ENCODE measurements at regions not wholly inside any gene's neighbourhood (a gene's known extent, or its start where the extent isn't known, plus 50 kb on each side); places are given as distances from the start of the nearest gene placed in this dataset.

GRCh38 chr12:4024701-4025100 is 151.5 kb upstream of the PARP11 start:
- Mint-ChIP-seq H3K4me3 (ENCODE audit: unreplicated experiment) (no peak overlapping the region), H3K9me3 (ENCODE audit: unreplicated experiment) (no peaks in the 10 kb centered on the region), H3K27me3 (ENCODE audit: unreplicated experiment) (peaks cover 5% of the 10 kb centered on the region), H3K36me3 (ENCODE audit: low read depth, unreplicated experiment) (no peaks in the 10 kb centered on the region), H3K27ac (ENCODE audit: unreplicated experiment) (peak overlapping the region; percentile 92), H3K4me1 (ENCODE audit: unreplicated experiment) (peaks cover 40% of the 10 kb centered on the region)
- no peak for TF ChIP-seq CTCF (IDR thresholded peaks at IDR 0.05; ENCODE audit: unreplicated experiment)
- DNase-seq (ENCODE audit: low spot score), result no peak

- Mint-ChIP-seq H3K27ac (ENCODE audit: unreplicated experiment) (no peak overlapping the region), H3K4me3 (ENCODE audit: unreplicated experiment) (no peak overlapping the region), H3K9me3 (ENCODE audit: unreplicated experiment) (no peaks in the 10 kb centered on the region), H3K27me3 (ENCODE audit: unreplicated experiment) (peaks cover 2% of the 10 kb centered on the region), H3K4me1 (ENCODE audit: unreplicated experiment) (no peaks in the 10 kb centered on the region), H3K36me3 (ENCODE audit: low read depth, unreplicated experiment) (no peaks in the 10 kb centered on the region)
- DNase-seq (ENCODE audit: low spot score), result no peak
- TF ChIP-seq CTCF (IDR thresholded peaks at IDR 0.05; ENCODE audit: unreplicated experiment), result no peak
Measured at GRCh38 chr12:4015225-4016091, 142.3 kb upstream of the PARP11 start.

- Mint-ChIP-seq H3K9me3 (ENCODE audit: unreplicated experiment) (no peaks in the 10 kb centered on the region), H3K27ac (ENCODE audit: unreplicated experiment) (no peak overlapping the region), H3K4me1 (ENCODE audit: unreplicated experiment) (no peaks in the 10 kb centered on the region), H3K27me3 (ENCODE audit: unreplicated experiment) (peaks cover 2% of the 10 kb centered on the region), H3K4me3 (ENCODE audit: unreplicated experiment) (no peak overlapping the region), H3K36me3 (ENCODE audit: low read depth, unreplicated experiment) (no peaks in the 10 kb centered on the region)
- TF ChIP-seq CTCF (IDR thresholded peaks at IDR 0.05; ENCODE audit: unreplicated experiment), result no peak
- no peak for DNase-seq (ENCODE audit: low spot score)
Measured at GRCh38 chr12:4014858-4015224, 141.6 kb upstream of the PARP11 start.

- Mint-ChIP-seq H3K4me3 (ENCODE audit: unreplicated experiment) (no peak overlapping the region), H3K4me1 (ENCODE audit: unreplicated experiment) (no peaks in the 10 kb centered on the region)
Measured at GRCh38 chr12:4014444-4014843, 141.2 kb upstream of the PARP11 start.

More at GRCh38 chr12:4014444-4014843, 141.2 kb upstream of the PARP11 start:
- no peaks in the 10 kb centered on the region for H3K36me3 Mint-ChIP-seq (ENCODE audit: low read depth, unreplicated experiment)
- DNase-seq (ENCODE audit: low spot score), result no peak
- no peak overlapping the region for H3K27ac Mint-ChIP-seq (ENCODE audit: unreplicated experiment)
- no peaks in the 10 kb centered on the region for H3K9me3 Mint-ChIP-seq (ENCODE audit: unreplicated experiment)
- peaks cover 2% of the 10 kb centered on the region for H3K27me3 Mint-ChIP-seq (ENCODE audit: unreplicated experiment)
- no peak for TF ChIP-seq CTCF (IDR thresholded peaks at IDR 0.05; ENCODE audit: unreplicated experiment)
